ENCODE measurements at regions not wholly inside any gene's neighbourhood (a gene's known extent, or its start where the extent isn't known, plus 50 kb on each side); places are given as distances from the start of the nearest gene placed in this dataset.
"Not testable (repeated sequence)": the region's sequence is repeated elsewhere in the genome, so short reads cannot be mapped to it uniquely, and the experiment has no call there.

GRCh38 chr2:241969182-241969581, 99.7 kb downstream of the RTP5 start:
- H3K9me3 Mint-ChIP-seq; POLR2A ChIA-PET (ENCODE audit: partially characterized antibody); H3K4me3 ChIP-seq (ENCODE audit: low read length in 2 of 2); DNase-seq; CTCF ChIA-PET (ENCODE audit: partially characterized antibody); H3K27ac ChIP-seq (ENCODE audit: low read depth, low read length); H3K27me3 ChIP-seq (ENCODE audit: insufficient read depth, low read length); H3K4me3 Mint-ChIP-seq; H3K36me3 ChIP-seq (ENCODE audit: insufficient read depth, low read length); H3K27me3 Mint-ChIP-seq; H3K9me3 ChIP-seq (ENCODE audit: control insufficient read depth in 1 of 2, low read length in 2 of 2): not testable (repeated sequence)
- Mint-ChIP-seq H3K36me3 (peaks cover 25 to 27% of the 10 kb centered on the region in 2 donors), H3K27ac (peak overlapping the region in 1 of 7 donors; percentile 70), H3K4me1 (peaks cover 13 to 20% (median 18%) of the 10 kb centered on the region in 4 donors)
- H3K4me1 ChIP-seq (ENCODE audit: insufficient read depth, low read length): peaks cover 18% of the 10 kb centered on the region
- intact Hi-C loops (cut with micrococcal nuclease): loop anchor here (5.0 kb wide), 1 partner anchor 63 kb away; no protein-coding TSS in a partner anchor

GRCh38 chr2:241970716-241971115, 101.2 kb downstream of the RTP5 start:
- H3K27ac Mint-ChIP-seq: peak overlapping the region in 1 of 7 donors; percentile 56
- intact Hi-C loops (cut with micrococcal nuclease): no loop called here
- ChIA-PET CTCF (ENCODE audit: partially characterized antibody) (no interaction called here), POLR2A (ENCODE audit: partially characterized antibody) (no interaction called here)
- peaks cover 11% of the 10 kb centered on the region for H3K4me1 ChIP-seq (ENCODE audit: insufficient read depth, low read length)
- no peak for DNase-seq
- no peak overlapping the region for H3K4me3 ChIP-seq (ENCODE audit: low read length in 2 of 2)
- no peaks in the 10 kb centered on the region for H3K9me3 Mint-ChIP-seq
- H3K27ac ChIP-seq (ENCODE audit: low read depth, low read length): no peak overlapping the region
- H3K4me1 Mint-ChIP-seq: peaks cover 9 to 14% (median 13%) of the 10 kb centered on the region in 4 donors
- no peaks in the 10 kb centered on the region for H3K27me3 ChIP-seq (ENCODE audit: insufficient read depth, low read length)
- H3K4me3 Mint-ChIP-seq: no peak overlapping the region
- no peaks in the 10 kb centered on the region for H3K9me3 ChIP-seq (ENCODE audit: control insufficient read depth in 1 of 2, low read length in 2 of 2)
- no peaks in the 10 kb centered on the region for H3K27me3 Mint-ChIP-seq
- H3K36me3 ChIP-seq (ENCODE audit: insufficient read depth, low read length): peaks cover 3% of the 10 kb centered on the region
- peaks cover 27 to 29% of the 10 kb centered on the region in 2 donors for H3K36me3 Mint-ChIP-seq

- Histone ChIP-seq H3K4me3 (ENCODE audit: low read length in 2 of 2) (no peak overlapping the region), H3K27me3 (ENCODE audit: insufficient read depth, low read length) (no peaks in the 10 kb centered on the region), H3K36me3 (ENCODE audit: insufficient read depth, low read length) (peaks cover 3% of the 10 kb centered on the region), H3K27ac (ENCODE audit: low read depth, low read length) (no peak overlapping the region), H3K9me3 (ENCODE audit: control insufficient read depth in 1 of 2, low read length in 2 of 2) (no peaks in the 10 kb centered on the region), H3K4me1 (ENCODE audit: insufficient read depth, low read length) (no peaks in the 10 kb centered on the region)
- no peak for DNase-seq
- intact Hi-C loops (cut with micrococcal nuclease): no loop called here
- Mint-ChIP-seq H3K36me3 (peaks cover 38 to 46% of the 10 kb centered on the region in 2 donors), H3K4me1 (no peaks in the 10 kb centered on the region), H3K27me3 (no peaks in the 10 kb centered on the region), H3K27ac (no peak overlapping the region), H3K4me3 (no peak overlapping the region), H3K9me3 (no peaks in the 10 kb centered on the region)
- ChIA-PET CTCF (ENCODE audit: partially characterized antibody) (no interaction called here), POLR2A (ENCODE audit: partially characterized antibody) (no interaction called here)
Observed at GRCh38 chr2:241974096-241974495, 104.6 kb downstream of the RTP5 start.

- Histone ChIP-seq H3K9me3 (ENCODE audit: control insufficient read depth in 1 of 2, low read length in 2 of 2) (no peaks in the 10 kb centered on the region), H3K4me1 (ENCODE audit: insufficient read depth, low read length) (no peaks in the 10 kb centered on the region), H3K4me3 (ENCODE audit: low read length in 2 of 2) (no peak overlapping the region), H3K36me3 (ENCODE audit: insufficient read depth, low read length) (peaks cover 3% of the 10 kb centered on the region), H3K27me3 (ENCODE audit: insufficient read depth, low read length) (no peaks in the 10 kb centered on the region), H3K27ac (ENCODE audit: low read depth, low read length) (no peak overlapping the region)
- Mint-ChIP-seq H3K36me3 (peaks cover 38 to 46% of the 10 kb centered on the region in 2 donors), H3K4me3 (no peak overlapping the region), H3K27ac (peak overlapping the region in 1 of 7 donors; percentile 12), H3K9me3 (no peaks in the 10 kb centered on the region), H3K4me1 (no peaks in the 10 kb centered on the region), H3K27me3 (no peaks in the 10 kb centered on the region)
- ChIA-PET CTCF (ENCODE audit: partially characterized antibody) (no interaction called here), POLR2A (ENCODE audit: partially characterized antibody) (no interaction called here)
- intact Hi-C loops (cut with micrococcal nuclease): no loop called here
- DNase-seq: no peak
Observed at GRCh38 chr2:241974851-241975592, 105.5 kb downstream of the RTP5 start.

GRCh38 chr2:241975593-241976284, 106.2 kb downstream of the RTP5 start:
- no peaks in the 10 kb centered on the region for H3K27me3 Mint-ChIP-seq
- H3K4me3 Mint-ChIP-seq: no peak overlapping the region
- intact Hi-C loops (cut with micrococcal nuclease): no loop called here
- Histone ChIP-seq H3K9me3 (ENCODE audit: control insufficient read depth in 1 of 2, low read length in 2 of 2) (no peaks in the 10 kb centered on the region), H3K36me3 (ENCODE audit: insufficient read depth, low read length) (peaks cover 3% of the 10 kb centered on the region), H3K4me3 (ENCODE audit: low read length in 2 of 2) (no peak overlapping the region), H3K27me3 (ENCODE audit: insufficient read depth, low read length) (no peaks in the 10 kb centered on the region), H3K27ac (ENCODE audit: low read depth, low read length) (no peak overlapping the region), H3K4me1 (ENCODE audit: insufficient read depth, low read length) (no peaks in the 10 kb centered on the region)
- POLR2A ChIA-PET (ENCODE audit: partially characterized antibody): no interaction called here
- CTCF ChIA-PET (ENCODE audit: partially characterized antibody): no interaction called here
- DNase-seq: no peak
- H3K4me1 Mint-ChIP-seq: no peaks in the 10 kb centered on the region
- peaks cover 36 to 43% of the 10 kb centered on the region in 2 donors for H3K36me3 Mint-ChIP-seq
- H3K9me3 Mint-ChIP-seq: no peaks in the 10 kb centered on the region
- no peak overlapping the region for H3K27ac Mint-ChIP-seq

GRCh38 chr2:241976296-241976695, 106.8 kb downstream of the RTP5 start:
- Mint-ChIP-seq H3K27ac (no peak overlapping the region), H3K36me3 (peaks cover 30 to 38% of the 10 kb centered on the region in 2 donors), H3K9me3 (no peaks in the 10 kb centered on the region), H3K27me3 (no peaks in the 10 kb centered on the region), H3K4me1 (no peaks in the 10 kb centered on the region), H3K4me3 (no peak overlapping the region)
- H3K9me3 ChIP-seq (ENCODE audit: control insufficient read depth in 1 of 2, low read length in 2 of 2): no peaks in the 10 kb centered on the region
- intact Hi-C loops (cut with micrococcal nuclease): no loop called here
- H3K4me1 ChIP-seq (ENCODE audit: insufficient read depth, low read length): no peaks in the 10 kb centered on the region
- CTCF ChIA-PET (ENCODE audit: partially characterized antibody): no interaction called here
- H3K27ac ChIP-seq (ENCODE audit: low read depth, low read length): no peak overlapping the region
- POLR2A ChIA-PET (ENCODE audit: partially characterized antibody): no interaction called here
- no peaks in the 10 kb centered on the region for H3K27me3 ChIP-seq (ENCODE audit: insufficient read depth, low read length)
- DNase-seq: no peak
- H3K4me3 ChIP-seq (ENCODE audit: low read length in 2 of 2): no peak overlapping the region
- peaks cover 3% of the 10 kb centered on the region for H3K36me3 ChIP-seq (ENCODE audit: insufficient read depth, low read length)

- no peaks in the 10 kb centered on the region for H3K27me3 ChIP-seq (ENCODE audit: insufficient read depth, low read length)
- no peak for DNase-seq
- peaks cover 3% of the 10 kb centered on the region for H3K36me3 ChIP-seq (ENCODE audit: insufficient read depth, low read length)
- Mint-ChIP-seq H3K27me3 (no peaks in the 10 kb centered on the region), H3K4me3 (no peak overlapping the region), H3K36me3 (peaks cover 21 to 27% of the 10 kb centered on the region in 2 donors), H3K4me1 (no peaks in the 10 kb centered on the region), H3K27ac (peak overlapping the region in 2 of 7 donors; percentile 29 to 73), H3K9me3 (no peaks in the 10 kb centered on the region)
- CTCF ChIA-PET (ENCODE audit: partially characterized antibody): no interaction called here
- H3K9me3 ChIP-seq (ENCODE audit: control insufficient read depth in 1 of 2, low read length in 2 of 2): no peaks in the 10 kb centered on the region
- no peak overlapping the region for H3K27ac ChIP-seq (ENCODE audit: low read depth, low read length)
- H3K4me1 ChIP-seq (ENCODE audit: insufficient read depth, low read length): no peaks in the 10 kb centered on the region
- no peak overlapping the region for H3K4me3 ChIP-seq (ENCODE audit: low read length in 2 of 2)
- intact Hi-C loops (cut with micrococcal nuclease): no loop called here
- POLR2A ChIA-PET (ENCODE audit: partially characterized antibody): interaction anchor here (0.8 kb wide), 1 partner anchor 11 kb away, joined by 3 read pairs; no protein-coding TSS in a partner anchor
Observed at GRCh38 chr2:241977557-241978300, 108.2 kb downstream of the RTP5 start.
